Effector memory CD4-positive, alpha-beta T cell (primary cell): ENCODE measurements at regions not wholly inside any gene's neighbourhood (a gene's known extent, or its start where the extent isn't known, plus 50 kb on each side); places are given as distances from the start of the nearest gene placed in this dataset.

Experiments
- DNase-seq, 3 donors: peaks; one replicate each; pipeline ENCODE4 v3.0.0-alpha.2; 2020
- H3K27ac ChIP-seq: 2 replicates; pipeline ENCODE4 v1.7.0; 2013; ENCODE audit warnings: mild to moderate bottlenecking, low read length, moderate library complexity; ENCODE audit not compliant: insufficient read depth, poor library complexity, severe bottlenecking
- H3K27me3 ChIP-seq: replicated peaks from 2 replicates; pipeline ENCODE4 v1.7.0; 2013; ENCODE audit warnings: mild to moderate bottlenecking, low read length; ENCODE audit not compliant: insufficient read depth, control insufficient read depth, poor library complexity, severe bottlenecking
- H3K36me3 ChIP-seq: 2 replicates; pipeline ENCODE4 v1.7.0; 2013; ENCODE audit warnings: mild to moderate bottlenecking, low read length, moderate library complexity; ENCODE audit not compliant: control insufficient read depth, insufficient read depth
- H3K4me1 ChIP-seq: 2 replicates; pipeline ENCODE4 v1.7.0; 2013; ENCODE audit warnings: low read length, mild to moderate bottlenecking; ENCODE audit not compliant: control insufficient read depth, insufficient read depth, poor library complexity, severe bottlenecking
- H3K4me3 ChIP-seq: 2 replicates; pipeline ENCODE4 v1.7.0; 2013; ENCODE audit warnings: low read length, low read depth, mild to moderate bottlenecking; ENCODE audit not compliant: insufficient read depth, poor library complexity, severe bottlenecking
- H3K9me3 ChIP-seq: 2 replicates; pipeline ENCODE4 v1.7.0; 2013; ENCODE audit warnings: mild to moderate bottlenecking, low read length, moderate library complexity; ENCODE audit not compliant: control insufficient read depth

DNA sequence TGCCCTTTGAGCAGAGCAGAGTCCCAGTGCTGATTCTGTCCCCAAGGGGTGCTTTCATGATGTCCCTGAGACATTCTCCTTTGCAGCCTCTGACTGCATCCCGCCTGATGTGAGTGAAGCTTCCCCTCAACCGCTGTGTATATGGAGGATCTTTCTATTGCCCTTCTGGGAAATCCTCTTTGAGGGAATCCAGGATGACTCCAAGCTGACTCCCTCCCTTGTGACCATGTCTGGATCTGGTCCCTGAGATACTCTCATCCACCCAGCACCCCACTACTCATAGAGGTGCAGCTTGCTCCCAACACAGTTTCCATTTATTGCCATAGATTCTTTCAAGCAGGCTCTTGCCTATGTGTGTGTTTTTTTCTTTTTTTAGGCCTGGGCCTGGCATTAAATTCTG lies 216.5 kb downstream of the SEC61B start:
- H3K27me3 ChIP-seq, result no peaks in the 10 kb centered on the region
- H3K27ac ChIP-seq, result no peak overlapping the region
- DNase-seq, result no peak
- H3K4me1 ChIP-seq, result no peaks in the 10 kb centered on the region
- H3K4me3 ChIP-seq, result no peak overlapping the region
- H3K9me3 ChIP-seq, result no peaks in the 10 kb centered on the region
- H3K36me3 ChIP-seq, result no peaks in the 10 kb centered on the region

DNA sequence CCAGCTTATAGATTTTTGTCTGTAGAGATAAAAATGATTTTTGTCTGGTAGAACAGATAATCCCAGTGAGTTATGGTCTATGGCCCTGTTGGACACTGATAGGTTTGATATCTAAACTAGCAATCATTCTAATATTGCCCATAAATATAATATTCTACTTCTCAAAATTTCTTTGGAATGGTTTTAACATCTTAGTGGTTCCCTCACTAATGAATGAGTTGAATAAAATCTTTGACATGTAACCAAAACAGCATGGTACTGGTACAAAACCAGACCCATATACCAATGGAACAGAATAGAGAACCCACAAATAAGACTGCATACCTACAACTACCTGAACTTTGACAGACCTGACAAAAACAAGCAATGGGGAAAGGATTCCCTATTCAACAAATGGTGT lies 219.7 kb downstream of the SEC61B start:
- no peaks in the 10 kb centered on the region for H3K4me1 ChIP-seq
- H3K36me3 ChIP-seq, result no peaks in the 10 kb centered on the region
- H3K27me3 ChIP-seq, result no peaks in the 10 kb centered on the region
- H3K27ac ChIP-seq, result no peak overlapping the region
- DNase-seq, result no peak
- H3K4me3 ChIP-seq, result no peak overlapping the region
- H3K9me3 ChIP-seq, result no peaks in the 10 kb centered on the region

DNA sequence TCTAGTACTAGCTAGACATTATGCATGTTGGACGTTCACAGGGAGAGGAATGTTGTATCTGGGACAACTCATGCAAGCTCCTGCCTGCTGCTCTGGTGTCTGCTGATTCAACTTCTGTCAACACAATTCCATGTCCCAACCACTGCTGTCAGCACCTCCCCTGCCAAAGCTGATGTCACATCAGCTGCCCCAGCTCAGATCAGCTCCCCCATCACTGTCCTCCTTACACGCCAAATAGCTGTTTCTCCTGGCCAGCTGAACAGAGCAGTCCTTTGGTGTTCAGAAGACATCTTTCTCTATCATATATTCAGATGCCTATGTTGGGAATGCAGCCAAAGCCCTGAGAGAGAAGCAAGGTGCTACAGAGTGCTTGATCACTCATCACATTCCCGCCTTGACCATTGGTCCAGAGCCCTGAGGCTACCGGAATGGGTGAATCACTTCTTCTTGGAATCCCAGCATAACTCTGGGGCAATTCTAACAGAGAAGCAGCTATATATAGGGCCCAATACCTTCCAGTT lies 223.3 kb downstream of the SEC61B start:
- H3K9me3 ChIP-seq, result no peaks in the 10 kb centered on the region
- H3K4me1 ChIP-seq, result no peaks in the 10 kb centered on the region
- no peaks in the 10 kb centered on the region for H3K36me3 ChIP-seq
- no peak for DNase-seq
- H3K27me3 ChIP-seq, result no peaks in the 10 kb centered on the region
- no peak overlapping the region for H3K27ac ChIP-seq
- no peak overlapping the region for H3K4me3 ChIP-seq

DNA sequence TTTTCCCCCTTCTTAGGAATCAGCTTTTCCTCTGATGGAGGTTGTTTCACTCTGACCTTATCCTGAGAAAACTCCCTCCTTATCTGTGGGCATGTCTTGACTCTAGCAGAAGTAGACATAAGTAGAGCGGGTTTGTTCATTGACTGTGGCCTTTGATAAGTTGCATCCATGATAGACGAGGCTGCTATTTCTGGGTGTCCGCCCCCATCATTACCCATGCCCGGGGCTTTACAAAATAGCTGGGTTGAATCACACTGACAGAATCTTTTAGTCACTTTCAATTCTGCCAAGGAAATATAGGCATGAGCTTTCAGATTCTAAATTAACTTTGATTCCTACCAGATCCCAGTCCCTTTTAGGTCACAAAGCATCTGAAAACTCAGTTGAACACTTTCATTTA lies 223.8 kb downstream of the SEC61B start:
- no peak for DNase-seq
- Histone ChIP-seq H3K36me3 (no peaks in the 10 kb centered on the region), H3K27me3 (no peaks in the 10 kb centered on the region), H3K4me3 (no peak overlapping the region), H3K27ac (no peak overlapping the region), H3K4me1 (no peaks in the 10 kb centered on the region), H3K9me3 (no peaks in the 10 kb centered on the region)

DNA sequence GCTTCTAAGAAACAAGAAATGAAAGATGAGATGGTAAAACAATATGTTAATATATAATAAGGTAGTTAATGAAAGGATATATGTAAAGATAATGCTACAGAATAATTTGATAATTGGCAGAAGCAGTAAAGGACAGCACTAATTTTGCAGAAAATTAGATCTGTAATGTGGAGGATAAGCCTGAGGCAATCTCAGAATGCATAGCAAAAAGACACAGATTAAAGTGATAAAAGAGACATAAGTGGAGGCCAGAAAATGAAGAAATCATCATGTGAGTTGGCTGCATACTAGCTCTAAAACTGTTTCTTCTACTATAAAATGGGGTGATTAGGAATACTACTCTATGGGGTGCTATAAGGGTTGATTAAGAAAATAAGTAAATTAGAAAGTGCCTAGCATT lies 225.9 kb downstream of the SEC61B start:
- Histone ChIP-seq H3K27me3 (no peaks in the 10 kb centered on the region), H3K9me3 (no peaks in the 10 kb centered on the region), H3K36me3 (no peaks in the 10 kb centered on the region), H3K27ac (no peak overlapping the region), H3K4me3 (no peak overlapping the region), H3K4me1 (no peaks in the 10 kb centered on the region)
- DNase-seq, result no peak

DNA sequence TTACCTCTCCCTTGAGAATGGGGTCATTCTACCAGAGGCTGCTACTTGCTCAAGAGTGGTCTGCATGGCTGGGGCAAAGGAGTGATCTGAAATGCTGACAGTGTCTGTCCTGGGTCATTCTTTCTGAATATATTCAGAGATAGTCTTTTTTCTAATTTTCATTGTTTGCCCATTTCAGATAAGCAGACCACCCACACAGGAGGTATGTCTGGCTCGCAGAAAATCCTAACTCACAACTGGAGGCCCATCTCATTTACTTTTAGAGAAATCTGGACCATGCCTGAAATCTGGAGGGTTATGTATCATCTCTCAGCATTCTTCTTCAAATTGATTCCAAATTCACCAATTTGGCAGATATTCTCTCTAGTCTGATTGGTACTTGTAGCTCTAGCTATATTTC lies 227.6 kb downstream of the SEC61B start:
- no peak for DNase-seq
- Histone ChIP-seq H3K36me3 (no peaks in the 10 kb centered on the region), H3K27me3 (no peaks in the 10 kb centered on the region), H3K4me3 (no peak overlapping the region), H3K4me1 (no peaks in the 10 kb centered on the region), H3K9me3 (no peaks in the 10 kb centered on the region), H3K27ac (no peak overlapping the region)

DNA sequence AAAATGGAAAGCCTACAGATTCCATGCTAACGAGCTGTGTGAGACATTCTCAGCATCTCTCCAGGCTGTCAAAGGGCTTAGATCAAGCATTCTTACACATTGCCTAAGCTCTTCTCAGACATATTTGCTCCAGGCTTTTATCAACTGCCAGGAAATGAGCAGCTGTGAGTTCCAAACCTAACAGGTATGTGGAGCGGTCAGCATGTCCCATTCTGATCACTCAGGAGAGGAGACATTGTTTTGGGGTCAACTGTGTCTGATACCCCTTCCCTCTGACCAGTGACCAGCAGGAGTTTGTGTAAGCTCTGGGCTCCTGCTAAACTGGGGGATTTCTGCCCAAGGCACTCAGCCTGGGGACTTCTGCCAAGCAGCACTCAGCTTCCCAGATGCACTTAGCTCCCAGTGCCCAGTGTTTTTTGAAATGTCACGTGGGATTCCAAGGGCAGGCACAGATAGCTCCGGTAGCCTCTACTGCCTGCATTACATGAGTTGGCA lies 229.1 kb downstream of the SEC61B start:
- H3K4me3 ChIP-seq, result no peak overlapping the region
- H3K27me3 ChIP-seq, result no peaks in the 10 kb centered on the region
- H3K27ac ChIP-seq, result no peak overlapping the region
- no peaks in the 10 kb centered on the region for H3K36me3 ChIP-seq
- H3K9me3 ChIP-seq, result no peaks in the 10 kb centered on the region
- no peaks in the 10 kb centered on the region for H3K4me1 ChIP-seq
- DNase-seq, result no peak

DNA sequence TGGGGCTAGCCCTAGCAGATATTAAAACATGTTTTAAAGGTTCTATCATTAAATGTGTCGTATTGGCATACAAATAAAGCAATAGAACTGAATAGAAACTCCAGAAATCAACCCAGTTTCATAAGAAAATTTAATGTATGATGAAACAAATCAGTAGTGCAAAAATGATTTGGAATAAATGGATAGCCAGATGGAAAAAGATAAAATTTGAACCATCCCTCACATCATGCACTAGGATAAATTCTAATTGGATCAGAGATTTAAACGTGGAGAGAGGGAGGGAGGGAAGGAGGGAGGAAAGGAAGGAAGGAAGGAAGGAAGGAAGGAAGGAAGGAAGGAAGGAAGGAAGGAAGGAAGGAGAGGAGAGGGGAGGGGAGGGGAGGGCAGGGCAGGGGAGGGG lies 235.3 kb downstream of the SEC61B start:
- Histone ChIP-seq H3K27me3 (no peaks in the 10 kb centered on the region), H3K27ac (no peak overlapping the region), H3K4me1 (no peaks in the 10 kb centered on the region), H3K4me3 (no peak overlapping the region), H3K36me3 (no peaks in the 10 kb centered on the region), H3K9me3 (no peaks in the 10 kb centered on the region)
- no peak for DNase-seq

DNA sequence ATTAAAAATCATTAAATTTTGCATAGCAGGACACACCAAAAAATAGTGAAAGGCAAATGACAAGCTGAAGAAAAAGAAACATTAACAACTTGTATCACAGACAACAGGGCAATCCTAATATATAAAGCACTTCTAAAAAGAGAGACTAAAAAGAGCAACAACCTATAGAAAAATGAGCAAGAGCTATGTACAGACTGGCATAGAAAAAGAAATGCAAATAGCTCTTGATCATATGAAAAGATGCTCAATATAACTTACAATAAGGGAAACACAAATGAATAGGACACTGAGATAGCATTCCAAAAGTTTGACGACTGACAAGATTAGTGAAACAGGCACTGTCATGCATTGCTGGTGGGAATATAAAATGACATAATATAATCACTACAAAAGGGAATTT lies 235.9 kb downstream of the SEC61B start:
- Histone ChIP-seq H3K4me3 (no peak overlapping the region), H3K27ac (no peak overlapping the region), H3K36me3 (no peaks in the 10 kb centered on the region), H3K9me3 (no peaks in the 10 kb centered on the region), H3K27me3 (no peaks in the 10 kb centered on the region), H3K4me1 (no peaks in the 10 kb centered on the region)
- no peak for DNase-seq

DNA sequence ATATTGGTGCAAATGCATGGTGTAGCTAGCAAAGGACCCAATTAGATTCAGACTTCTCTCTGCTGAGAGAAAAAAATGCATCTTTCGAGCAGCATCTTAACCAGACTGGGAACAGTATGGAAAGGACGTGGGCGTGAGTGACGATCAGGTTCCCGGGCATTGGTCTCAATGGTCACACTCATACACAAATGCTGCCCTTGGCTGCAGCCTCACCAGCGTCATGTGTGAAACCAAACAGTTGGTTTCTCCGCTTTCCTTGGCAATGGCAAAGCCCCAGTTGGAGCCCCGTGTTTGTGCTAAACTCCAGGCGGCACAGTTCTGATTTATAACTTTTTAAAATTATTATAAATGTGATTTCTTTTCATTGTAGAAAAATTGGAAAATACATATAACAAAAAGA lies 237.8 kb downstream of the SEC61B start:
- no peaks in the 10 kb centered on the region for H3K9me3 ChIP-seq
- H3K36me3 ChIP-seq, result no peaks in the 10 kb centered on the region
- DNase-seq, result no peak
- H3K4me1 ChIP-seq, result no peaks in the 10 kb centered on the region
- H3K4me3 ChIP-seq, result no peak overlapping the region
- no peaks in the 10 kb centered on the region for H3K27me3 ChIP-seq
- H3K27ac ChIP-seq, result no peak overlapping the region

DNA sequence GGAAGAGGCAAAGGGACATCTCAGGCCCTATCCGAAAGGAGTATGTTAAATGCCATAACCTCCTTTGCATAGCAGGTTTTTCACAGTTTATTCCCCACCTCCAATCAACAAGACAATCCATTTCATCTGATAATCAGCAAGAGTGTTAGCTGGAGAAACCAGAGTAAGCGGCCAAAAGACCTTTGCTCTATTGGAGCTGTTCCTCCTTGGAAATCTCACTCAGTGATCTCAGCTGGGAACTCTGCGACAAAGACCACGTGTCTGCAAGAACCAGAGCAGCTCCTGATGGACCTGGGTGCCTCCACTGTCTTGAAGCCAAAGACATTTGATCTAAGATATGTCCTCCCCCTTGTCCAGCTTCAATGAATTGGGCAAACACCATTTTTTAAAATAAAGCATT lies 241.0 kb downstream of the SEC61B start:
- H3K27me3 ChIP-seq, result no peaks in the 10 kb centered on the region
- H3K4me3 ChIP-seq, result no peak overlapping the region
- no peaks in the 10 kb centered on the region for H3K4me1 ChIP-seq
- H3K9me3 ChIP-seq, result no peaks in the 10 kb centered on the region
- no peaks in the 10 kb centered on the region for H3K36me3 ChIP-seq
- no peak for DNase-seq
- H3K27ac ChIP-seq, result no peak overlapping the region
